ENCODE measurements at regions not wholly inside any gene's neighbourhood (a gene's known extent, or its start where the extent isn't known, plus 50 kb on each side); places are given as distances from the start of the nearest gene placed in this dataset.
A peak's percentile ranks its signal among the peaks of the same experiment; 100 is the strongest.

GRCh38 chr11:45354976-45355705 lies 69.0 kb upstream of the SYT13 start:
- H3K4me1 Mint-ChIP-seq: peaks cover 46% of the 10 kb centered on the region
- no peaks in the 10 kb centered on the region for H3K79me2 ChIP-seq (replicated peaks; ENCODE audit: insufficient read depth)
- peak overlapping the region; percentile 78 for H3K4me3 Mint-ChIP-seq
- H2AFZ ChIP-seq: peak overlapping the region; percentile 72
- H3K9me2 ChIP-seq (ENCODE audit: insufficient read depth): no peaks in the 10 kb centered on the region
- peaks cover 37% of the 10 kb centered on the region for H3K4me1 ChIP-seq (ENCODE audit: insufficient read depth)
- H4K20me1 ChIP-seq (replicated peaks; ENCODE audit: insufficient read depth): no peaks in the 10 kb centered on the region
- ATAC-seq: peak; percentile 92
- TF ChIP-seq POLR2AphosphoS5 (IDR thresholded peaks at IDR 0.05; ENCODE audit: low read depth) (peak; percentile 76), JUNB (IDR thresholded peaks at IDR 0.05; ENCODE audit: unreplicated experiment) (no peak), CREB1 (CRISPR knock-in tag; IDR thresholded peaks at IDR 0.05; ENCODE audit: low read depth) (peak; percentile 93)
- TF ChIP-seq, protein P1, sequence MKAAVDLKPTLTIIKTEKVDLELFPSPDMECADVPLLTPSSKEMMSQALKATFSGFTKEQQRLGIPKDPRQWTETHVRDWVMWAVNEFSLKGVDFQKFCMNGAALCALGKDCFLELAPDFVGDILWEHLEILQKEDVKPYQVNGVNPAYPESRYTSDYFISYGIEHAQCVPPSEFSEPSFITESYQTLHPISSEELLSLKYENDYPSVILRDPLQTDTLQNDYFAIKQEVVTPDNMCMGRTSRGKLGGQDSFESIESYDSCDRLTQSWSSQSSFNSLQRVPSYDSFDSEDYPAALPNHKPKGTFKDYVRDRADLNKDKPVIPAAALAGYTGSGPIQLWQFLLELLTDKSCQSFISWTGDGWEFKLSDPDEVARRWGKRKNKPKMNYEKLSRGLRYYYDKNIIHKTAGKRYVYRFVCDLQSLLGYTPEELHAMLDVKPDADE (IDR thresholded peaks at IDR 0.05): peak; percentile 89
- TF ChIP-seq, protein P2, sequence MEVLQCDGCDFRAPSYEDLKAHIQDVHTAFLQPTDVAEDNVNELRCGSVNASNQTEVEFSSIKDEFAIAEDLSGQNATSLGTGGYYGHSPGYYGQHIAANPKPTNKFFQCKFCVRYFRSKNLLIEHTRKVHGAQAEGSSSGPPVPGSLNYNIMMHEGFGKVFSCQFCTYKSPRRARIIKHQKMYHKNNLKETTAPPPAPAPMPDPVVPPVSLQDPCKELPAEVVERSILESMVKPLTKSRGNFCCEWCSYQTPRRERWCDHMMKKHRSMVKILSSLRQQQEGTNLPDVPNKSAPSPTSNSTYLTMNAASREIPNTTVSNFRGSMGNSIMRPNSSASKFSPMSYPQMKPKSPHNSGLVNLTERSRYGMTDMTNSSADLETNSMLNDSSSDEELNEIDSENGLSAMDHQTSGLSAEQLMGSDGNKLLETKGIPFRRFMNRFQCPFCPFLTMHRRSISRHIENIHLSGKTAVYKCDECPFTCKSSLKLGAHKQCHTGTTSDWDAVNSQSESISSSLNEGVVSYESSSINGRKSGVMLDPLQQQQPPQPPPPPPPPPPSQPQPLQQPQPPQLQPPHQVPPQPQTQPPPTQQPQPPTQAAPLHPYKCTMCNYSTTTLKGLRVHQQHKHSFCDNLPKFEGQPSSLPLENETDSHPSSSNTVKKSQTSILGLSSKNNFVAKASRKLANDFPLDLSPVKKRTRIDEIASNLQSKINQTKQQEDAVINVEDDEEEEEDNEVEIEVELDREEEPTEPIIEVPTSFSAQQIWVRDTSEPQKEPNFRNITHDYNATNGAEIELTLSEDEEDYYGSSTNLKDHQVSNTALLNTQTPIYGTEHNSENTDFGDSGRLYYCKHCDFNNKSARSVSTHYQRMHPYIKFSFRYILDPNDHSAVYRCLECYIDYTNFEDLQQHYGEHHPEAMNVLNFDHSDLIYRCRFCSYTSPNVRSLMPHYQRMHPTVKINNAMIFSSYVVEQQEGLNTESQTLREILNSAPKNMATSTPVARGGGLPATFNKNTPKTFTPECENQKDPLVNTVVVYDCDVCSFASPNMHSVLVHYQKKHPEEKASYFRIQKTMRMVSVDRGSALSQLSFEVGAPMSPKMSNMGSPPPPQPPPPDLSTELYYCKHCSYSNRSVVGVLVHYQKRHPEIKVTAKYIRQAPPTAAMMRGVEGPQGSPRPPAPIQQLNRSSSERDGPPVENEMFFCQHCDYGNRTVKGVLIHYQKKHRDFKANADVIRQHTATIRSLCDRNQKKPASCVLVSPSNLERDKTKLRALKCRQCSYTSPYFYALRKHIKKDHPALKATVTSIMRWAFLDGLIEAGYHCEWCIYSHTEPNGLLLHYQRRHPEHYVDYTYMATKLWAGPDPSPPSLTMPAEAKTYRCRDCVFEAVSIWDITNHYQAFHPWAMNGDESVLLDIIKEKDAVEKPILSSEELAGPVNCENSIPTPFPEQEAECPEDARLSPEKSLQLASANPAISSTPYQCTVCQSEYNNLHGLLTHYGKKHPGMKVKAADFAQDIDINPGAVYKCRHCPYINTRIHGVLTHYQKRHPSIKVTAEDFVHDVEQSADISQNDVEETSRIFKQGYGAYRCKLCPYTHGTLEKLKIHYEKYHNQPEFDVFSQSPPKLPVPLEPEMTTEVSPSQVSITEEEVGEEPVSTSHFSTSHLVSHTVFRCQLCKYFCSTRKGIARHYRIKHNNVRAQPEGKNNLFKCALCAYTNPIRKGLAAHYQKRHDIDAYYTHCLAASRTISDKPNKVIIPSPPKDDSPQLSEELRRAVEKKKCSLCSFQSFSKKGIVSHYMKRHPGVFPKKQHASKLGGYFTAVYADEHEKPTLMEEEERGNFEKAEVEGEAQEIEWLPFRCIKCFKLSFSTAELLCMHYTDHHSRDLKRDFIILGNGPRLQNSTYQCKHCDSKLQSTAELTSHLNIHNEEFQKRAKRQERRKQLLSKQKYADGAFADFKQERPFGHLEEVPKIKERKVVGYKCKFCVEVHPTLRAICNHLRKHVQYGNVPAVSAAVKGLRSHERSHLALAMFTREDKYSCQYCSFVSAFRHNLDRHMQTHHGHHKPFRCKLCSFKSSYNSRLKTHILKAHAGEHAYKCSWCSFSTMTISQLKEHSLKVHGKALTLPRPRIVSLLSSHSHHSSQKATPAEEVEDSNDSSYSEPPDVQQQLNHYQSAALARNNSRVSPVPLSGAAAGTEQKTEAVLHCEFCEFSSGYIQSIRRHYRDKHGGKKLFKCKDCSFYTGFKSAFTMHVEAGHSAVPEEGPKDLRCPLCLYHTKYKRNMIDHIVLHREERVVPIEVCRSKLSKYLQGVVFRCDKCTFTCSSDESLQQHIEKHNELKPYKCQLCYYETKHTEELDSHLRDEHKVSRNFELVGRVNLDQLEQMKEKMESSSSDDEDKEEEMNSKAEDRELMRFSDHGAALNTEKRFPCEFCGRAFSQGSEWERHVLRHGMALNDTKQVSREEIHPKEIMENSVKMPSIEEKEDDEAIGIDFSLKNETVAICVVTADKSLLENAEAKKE (CRISPR knock-in tag; IDR thresholded peaks at IDR 0.05): 0 out of 2 replicates have a peak, but pooled peaks have one; percentile 21
- DNase-seq (ENCODE audit: low spot score): peak; percentile 93
- H3K27ac ChIP-seq (ENCODE audit: low read depth): no peak overlapping the region; the same call in 1 of the 2 replicates
- H3K36me3 ChIP-seq (ENCODE audit: insufficient read depth): no peaks in the 10 kb centered on the region
- H3K27me3 ChIP-seq (ENCODE audit: insufficient read depth): no peaks in the 10 kb centered on the region
- no peak overlapping the region for H3K27ac Mint-ChIP-seq
- H3K4me3 ChIP-seq: peak overlapping the region; percentile 71
- H3F3A ChIP-seq (replicated peaks; ENCODE audit: low read depth): no peaks in the 10 kb centered on the region
- peak overlapping the region; percentile 91 for H3K4me2 ChIP-seq
- H3K27me3 Mint-ChIP-seq (ENCODE audit: insufficient read depth, low read depth, poor library complexity): peaks cover 6% of the 10 kb centered on the region
- no peaks in the 10 kb centered on the region for H3K36me3 Mint-ChIP-seq (ENCODE audit: low read depth)
- no peaks in the 10 kb centered on the region; the same call in 2 of the 3 replicates for H3K9me3 Mint-ChIP-seq

All from GM23338 (cell line).